Epithelial cell of esophagus (primary cell): ENCODE measurements at regions not wholly inside any gene's neighbourhood (a gene's known extent, or its start where the extent isn't known, plus 50 kb on each side); places are given as distances from the start of the nearest gene placed in this dataset.

ENCODE experiments used
- DNase-seq: peaks from one replicate; pipeline ENCODE4 v3.0.0; 2010; ENCODE audit warnings: low read depth
- H3K4me3 ChIP-seq: 2 replicates; pipeline ENCODE4 v1.5.1; 2011; ENCODE audit warnings: mild to moderate bottlenecking, low read length, control low read depth
- CTCF ChIP-seq: IDR thresholded peaks from 2 replicates; pipeline ENCODE4 v1.5.1; 2011; ENCODE audit warnings: low read depth, mild to moderate bottlenecking, low read length, control low read depth, inconsistent platforms; ENCODE audit not compliant: insufficient read depth; ENCODE audit errors: missing control alignments

- H3K4me3 ChIP-seq = no peak overlapping the region
- no peak for TF ChIP-seq CTCF
- DNase-seq = no peak
Measured at GRCh38 chr3:146975032-146975431, 369.9 kb upstream of the PLSCR5 start.

GRCh38 chr3:146974001-146974400 is 368.9 kb upstream of the PLSCR5 start:
- no peak overlapping the region for H3K4me3 ChIP-seq
- no peak for TF ChIP-seq CTCF
- DNase-seq = no peak

GRCh38 chr3:146972726-146973125 is 367.6 kb upstream of the PLSCR5 start:
- no peak for DNase-seq
- TF ChIP-seq CTCF = no peak
- H3K4me3 ChIP-seq = no peak overlapping the region

- DNase-seq = no peak
- TF ChIP-seq CTCF = no peak
- H3K4me3 ChIP-seq = no peak overlapping the region
Measured at GRCh38 chr3:146970236-146970635, 365.1 kb upstream of the PLSCR5 start.

- DNase-seq = no peak
- no peak overlapping the region for H3K4me3 ChIP-seq
- no peak for TF ChIP-seq CTCF
Measured at GRCh38 chr3:146969356-146969755, 364.2 kb upstream of the PLSCR5 start.

- no peak for TF ChIP-seq CTCF
- no peak overlapping the region for H3K4me3 ChIP-seq
- peak; percentile 5 for DNase-seq
Measured at GRCh38 chr3:146968204-146968651, 363.1 kb upstream of the PLSCR5 start.

- no peak for DNase-seq
- no peak overlapping the region for H3K4me3 ChIP-seq
- no peak for TF ChIP-seq CTCF
Measured at GRCh38 chr3:146967783-146968182, 362.6 kb upstream of the PLSCR5 start.
